ENCODE measurements at regions not wholly inside any gene's neighbourhood (a gene's known extent, or its start where the extent isn't known, plus 50 kb on each side); places are given as distances from the start of the nearest gene placed in this dataset.

GRCh38 chr6:159440349-159440748 lies 252.7 kb downstream of the SOD2 start:
- Histone ChIP-seq H3K4me1 (no peaks in the 10 kb centered on the region), H3K36me3 (no peaks in the 10 kb centered on the region), H3K27ac (no peak overlapping the region), H3K27me3 (replicated peaks in 1 of 7) (peaks cover 0 to 29% (median 0%) of the 10 kb centered on the region in 7 donors), H3K9me3 (peaks cover 0 to 2% (median 0%) of the 10 kb centered on the region in 8 donors), H3K4me3 (no peak overlapping the region)
- intact Hi-C loops (cut with DNase I; ENCODE audit: low total_unique reads) = no loop called here
- 85 to 91% (median 87%) methylated on average over 4 of the region's 4 CpGs for WGBS, 5 donors
- DNase-seq = no peak
- no peak for TF ChIP-seq CTCF (IDR thresholded peaks at IDR 0.05 in 8 of 11, conservative IDR thresholded peaks at IDR 0.05 in 3 of 11)
- TF ChIP-seq POLR2AphosphoS5 (IDR thresholded peaks at IDR 0.05) = no peak
- no peak for TF ChIP-seq POLR2A (IDR thresholded peaks at IDR 0.05)

- Histone ChIP-seq H3K36me3 (no peaks in the 10 kb centered on the region), H3K9me3 (peaks cover 0 to 9% (median under 1%) of the 10 kb centered on the region in 8 donors), H3K4me1 (no peaks in the 10 kb centered on the region), H3K4me3 (no peak overlapping the region), H3K27me3 (replicated peaks in 1 of 7) (peaks cover 0 to 25% (median 0%) of the 10 kb centered on the region in 7 donors), H3K27ac (no peak overlapping the region)
- intact Hi-C loops (cut with DNase I; ENCODE audit: low total_unique reads) = no loop called here
- TF ChIP-seq POLR2AphosphoS5 (IDR thresholded peaks at IDR 0.05) = no peak
- no peak for TF ChIP-seq CTCF (IDR thresholded peaks at IDR 0.05 in 8 of 11, conservative IDR thresholded peaks at IDR 0.05 in 3 of 11)
- TF ChIP-seq POLR2A (IDR thresholded peaks at IDR 0.05) = no peak
- whole genome bisulfite sequencing, 5 donors = 67 to 87% (median 77%) methylated on average over 1 of the region's 1 CpG
- no peak for DNase-seq
Observed at GRCh38 chr6:159439651-159440050, 253.4 kb downstream of the SOD2 start.

GRCh38 chr6:159438106-159438505 lies 254.9 kb downstream of the SOD2 start:
- intact Hi-C loops (cut with DNase I; ENCODE audit: low total_unique reads) = no loop called here
- TF ChIP-seq POLR2AphosphoS5 (IDR thresholded peaks at IDR 0.05) (no peak), POLR2A (IDR thresholded peaks at IDR 0.05) (no peak), CTCF (IDR thresholded peaks at IDR 0.05 in 8 of 11, conservative IDR thresholded peaks at IDR 0.05 in 3 of 11) (no peak)
- WGBS, 5 donors = 72 to 83% (median 78%) methylated on average over 2 of the region's 2 CpGs
- DNase-seq = no peak
- Histone ChIP-seq H3K36me3 (no peaks in the 10 kb centered on the region), H3K4me3 (no peak overlapping the region), H3K4me1 (no peaks in the 10 kb centered on the region), H3K9me3 (peaks cover 5 to 24% (median 16%) of the 10 kb centered on the region in 8 donors), H3K27me3 (replicated peaks in 1 of 7) (peaks cover 0 to 16% (median 0%) of the 10 kb centered on the region in 7 donors), H3K27ac (no peak overlapping the region)

- intact Hi-C loops (cut with DNase I; ENCODE audit: low total_unique reads) = no loop called here
Observed at GRCh38 chr6:159436581-159436980, 256.5 kb downstream of the SOD2 start.

More at GRCh38 chr6:159436581-159436980, 256.5 kb downstream of the SOD2 start:
- 80 to 89% (median 85%) methylated on average over 6 of the region's 6 CpGs for WGBS, 5 donors
- DNase-seq = no peak
- TF ChIP-seq POLR2AphosphoS5 (IDR thresholded peaks at IDR 0.05) (no peak), CTCF (IDR thresholded peaks at IDR 0.05 in 8 of 11, conservative IDR thresholded peaks at IDR 0.05 in 3 of 11) (no peak), POLR2A (IDR thresholded peaks at IDR 0.05) (no peak)
- Histone ChIP-seq H3K4me3 (no peak overlapping the region), H3K36me3 (no peaks in the 10 kb centered on the region), H3K27ac (no peak overlapping the region), H3K4me1 (no peaks in the 10 kb centered on the region), H3K27me3 (replicated peaks in 1 of 7) (peaks cover 0 to 16% (median 0%) of the 10 kb centered on the region in 7 donors), H3K9me3 (peaks cover 5 to 39% (median 30%) of the 10 kb centered on the region in 8 donors)

Data from spleen (tissue), 11 donors.